ENCODE measurements at regions not wholly inside any gene's neighbourhood (a gene's known extent, or its start where the extent isn't known, plus 50 kb on each side); places are given as distances from the start of the nearest gene placed in this dataset.

GRCh38 chr11:26278354-26278753 is 53.6 kb upstream of the ANO3 start:
- H3K36me3 ChIP-seq (ENCODE audit: insufficient read depth in 1 of 2, low read depth in 1 of 2) = no peaks in the 10 kb centered on the region
- no peak overlapping the region for H3K4me3 ChIP-seq
- no peaks in the 10 kb centered on the region for H3K4me1 ChIP-seq
- H3K27me3 ChIP-seq (ENCODE audit: insufficient read depth in 3 of 3, low read length in 2 of 3) = peaks cover 0 to 3% (median 0%) of the 10 kb centered on the region in 3 donors
- WGBS, 3 donors = 6 to 9% (median 7%) methylated on average over 1 of the region's 1 CpG
- no peaks in the 10 kb centered on the region for H3K9me3 ChIP-seq
- intact Hi-C loops (cut with DNase I) = loop anchor here in 1 of 2 donors (10.0 kb wide), 1 partner anchor 294 kb away; no protein-coding TSS in a partner anchor
- no peak for TF ChIP-seq CTCF (IDR thresholded peaks at IDR 0.05)
- DNase-seq = no peak
- no peak overlapping the region for H3K27ac ChIP-seq
- no peak for ATAC-seq
